Activated CD8-positive, alpha-beta memory T cell treated with anti-CD3 and anti-CD28 coated beads for 48 hours (primary cell): ENCODE measurements at regions not wholly inside any gene's neighbourhood (a gene's known extent, or its start where the extent isn't known, plus 50 kb on each side); places are given as distances from the start of the nearest gene placed in this dataset.
"Not testable (repeated sequence)": the region's sequence is repeated elsewhere in the genome, so short reads cannot be mapped to it uniquely, and the experiment has no call there.

ENCODE experiments used
- DNase-seq, 3 experiments: peaks; one replicate each; pipeline ENCODE4 v3.0.0-alpha.2; 2020; ENCODE audit warnings: low read depth in 2 of 3, low spot score in 2 of 3

- DNase-seq, result no peak
Measured at GRCh38 chr18:39600894-39601293, 2035.3 kb upstream of the CELF4 start.

- no peak for DNase-seq
Measured at GRCh38 chr18:39599251-39599650, 2033.7 kb upstream of the CELF4 start.

GRCh38 chr18:39596891-39597290 lies 2031.3 kb upstream of the CELF4 start:
- no peak for DNase-seq

- DNase-seq, result no peak
Measured at GRCh38 chr18:39596221-39596620, 2030.6 kb upstream of the CELF4 start.

- no peak for DNase-seq
Measured at GRCh38 chr18:39594206-39594605, 2028.6 kb upstream of the CELF4 start.

GRCh38 chr18:39591649-39592048 lies 2026.1 kb upstream of the CELF4 start:
- no peak for DNase-seq

- no peak for DNase-seq
Measured at GRCh38 chr18:39589496-39589895, 2023.9 kb upstream of the CELF4 start.

GRCh38 chr18:39587586-39587985 lies 2022.0 kb upstream of the CELF4 start:
- DNase-seq, result no peak

GRCh38 chr18:39586741-39587140 lies 2021.1 kb upstream of the CELF4 start:
- DNase-seq, result no peak

GRCh38 chr18:39574897-39575296 lies 2009.3 kb upstream of the CELF4 start:
- no peak for DNase-seq

- no peak for DNase-seq
Measured at GRCh38 chr18:39571511-39571910, 2005.9 kb upstream of the CELF4 start.

- DNase-seq, result not testable (repeated sequence)
Measured at GRCh38 chr18:39565551-39566230, 2000.1 kb upstream of the CELF4 start.

GRCh38 chr18:39564716-39565115 lies 1999.1 kb upstream of the CELF4 start:
- no peak for DNase-seq

GRCh38 chr18:39561126-39561525 lies 1995.5 kb upstream of the CELF4 start:
- no peak for DNase-seq

GRCh38 chr18:39558658-39559057 lies 1993.1 kb upstream of the CELF4 start:
- no peak for DNase-seq

GRCh38 chr18:39555496-39555895 lies 1989.9 kb upstream of the CELF4 start:
- no peak for DNase-seq

- DNase-seq, result no peak
Measured at GRCh38 chr18:39550701-39551100, 1985.1 kb upstream of the CELF4 start.

GRCh38 chr18:39549144-39549543 lies 1983.5 kb upstream of the CELF4 start:
- DNase-seq, result no peak

- no peak for DNase-seq
Measured at GRCh38 chr18:39531659-39532058, 1966.1 kb upstream of the CELF4 start.

GRCh38 chr18:39529358-39529757 lies 1963.8 kb upstream of the CELF4 start:
- no peak for DNase-seq

GRCh38 chr18:39527465-39527864 lies 1961.9 kb upstream of the CELF4 start:
- DNase-seq, result no peak

GRCh38 chr18:39524370-39524769 lies 1958.8 kb upstream of the CELF4 start:
- DNase-seq, result no peak

- DNase-seq, result no peak
Measured at GRCh38 chr18:39523281-39523680, 1957.7 kb upstream of the CELF4 start.
